ENCODE measurements at regions not wholly inside any gene's neighbourhood (a gene's known extent, or its start where the extent isn't known, plus 50 kb on each side); places are given as distances from the start of the nearest gene placed in this dataset.
"Not testable (repeated sequence)": the region's sequence is repeated elsewhere in the genome, so short reads cannot be mapped to it uniquely, and the experiment has no call there.

DNA sequence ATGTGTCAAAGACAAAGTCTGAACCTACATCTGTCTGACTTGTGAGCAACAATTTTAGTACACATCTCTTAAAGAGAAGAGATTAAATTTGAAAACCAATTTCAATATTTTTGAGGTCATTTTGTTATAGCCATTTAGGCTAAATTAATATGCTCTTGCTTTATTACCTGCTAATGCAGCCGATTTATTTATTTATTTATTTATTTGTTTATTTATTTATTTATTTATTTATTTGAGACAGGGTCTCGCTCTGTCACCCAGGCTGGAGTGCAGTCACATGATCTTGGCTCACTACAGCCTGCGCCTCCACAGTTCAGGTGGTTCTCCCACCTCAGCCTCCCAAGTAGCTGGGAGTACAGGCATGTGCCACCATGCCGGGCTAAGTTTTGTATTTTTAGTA lies 232.7 kb upstream of the CHD1 start:
- not testable (repeated sequence) for H3K27me3 ChIP-seq (ENCODE audit: control insufficient read depth, insufficient read depth, low read length); H3K9ac ChIP-seq (ENCODE audit: low read depth, low read length); H3K4me1 ChIP-seq (ENCODE audit: control insufficient read depth, insufficient read depth, low read length); H3K36me3 ChIP-seq (ENCODE audit: insufficient read depth, low read length); H3K9me3 ChIP-seq (replicated peaks; ENCODE audit: low read length); H3K4me3 ChIP-seq (ENCODE audit: low read length); H3K4me2 ChIP-seq (ENCODE audit: low read length)

GRCh38 chr5:99156688-99157087 lies 227.9 kb upstream of the CHD1 start:
- H3K4me2 ChIP-seq (ENCODE audit: low read length): no peak overlapping the region
- H3K4me3 ChIP-seq (ENCODE audit: low read length): no peak overlapping the region
- H3K9ac ChIP-seq (ENCODE audit: low read depth, low read length): no peak overlapping the region
- H3K9me3 ChIP-seq (replicated peaks; ENCODE audit: low read length): no peaks in the 10 kb centered on the region
- H3K4me1 ChIP-seq (ENCODE audit: control insufficient read depth, insufficient read depth, low read length): no peaks in the 10 kb centered on the region
- no peaks in the 10 kb centered on the region for H3K27me3 ChIP-seq (ENCODE audit: control insufficient read depth, insufficient read depth, low read length)
- H3K36me3 ChIP-seq (ENCODE audit: insufficient read depth, low read length): no peaks in the 10 kb centered on the region

GRCh38 chr5:99143283-99143795 lies 214.5 kb upstream of the CHD1 start:
- H3K4me1 ChIP-seq (ENCODE audit: control insufficient read depth, insufficient read depth, low read length); H3K9ac ChIP-seq (ENCODE audit: low read depth, low read length); H3K36me3 ChIP-seq (ENCODE audit: insufficient read depth, low read length); H3K9me3 ChIP-seq (replicated peaks; ENCODE audit: low read length); H3K4me3 ChIP-seq (ENCODE audit: low read length); H3K4me2 ChIP-seq (ENCODE audit: low read length); H3K27me3 ChIP-seq (ENCODE audit: control insufficient read depth, insufficient read depth, low read length): not testable (repeated sequence)

GRCh38 chr5:99141534-99142128 lies 212.8 kb upstream of the CHD1 start:
- no peak overlapping the region for H3K4me2 ChIP-seq (ENCODE audit: low read length)
- H3K9me3 ChIP-seq (replicated peaks; ENCODE audit: low read length): no peaks in the 10 kb centered on the region
- H3K9ac ChIP-seq (ENCODE audit: low read depth, low read length): no peak overlapping the region
- H3K27me3 ChIP-seq (ENCODE audit: control insufficient read depth, insufficient read depth, low read length): no peaks in the 10 kb centered on the region
- no peak overlapping the region for H3K4me3 ChIP-seq (ENCODE audit: low read length)
- no peaks in the 10 kb centered on the region for H3K36me3 ChIP-seq (ENCODE audit: insufficient read depth, low read length)
- H3K4me1 ChIP-seq (ENCODE audit: control insufficient read depth, insufficient read depth, low read length): no peaks in the 10 kb centered on the region

- H3K9me3 ChIP-seq (replicated peaks; ENCODE audit: low read length): no peaks in the 10 kb centered on the region
Measured at GRCh38 chr5:99138911-99139310, 210.1 kb upstream of the CHD1 start.

GRCh38 chr5:99133921-99134320 lies 205.1 kb upstream of the CHD1 start:
- Histone ChIP-seq H3K9me3 (replicated peaks; ENCODE audit: low read length) (no peaks in the 10 kb centered on the region), H3K4me2 (ENCODE audit: low read length) (no peak overlapping the region), H3K27me3 (ENCODE audit: control insufficient read depth, insufficient read depth, low read length) (no peaks in the 10 kb centered on the region), H3K4me1 (ENCODE audit: control insufficient read depth, insufficient read depth, low read length) (peaks cover 4% of the 10 kb centered on the region), H3K36me3 (ENCODE audit: insufficient read depth, low read length) (no peaks in the 10 kb centered on the region), H3K4me3 (ENCODE audit: low read length) (no peak overlapping the region), H3K9ac (ENCODE audit: low read depth, low read length) (no peak overlapping the region)

More at GRCh38 chr5:99138911-99139310, 210.1 kb upstream of the CHD1 start:
- H3K27me3 ChIP-seq (ENCODE audit: control insufficient read depth, insufficient read depth, low read length): no peaks in the 10 kb centered on the region
- no peak overlapping the region for H3K4me2 ChIP-seq (ENCODE audit: low read length)
- no peaks in the 10 kb centered on the region for H3K36me3 ChIP-seq (ENCODE audit: insufficient read depth, low read length)
- no peak overlapping the region for H3K4me3 ChIP-seq (ENCODE audit: low read length)
- H3K4me1 ChIP-seq (ENCODE audit: control insufficient read depth, insufficient read depth, low read length): no peaks in the 10 kb centered on the region
- no peak overlapping the region for H3K9ac ChIP-seq (ENCODE audit: low read depth, low read length)

DNA sequence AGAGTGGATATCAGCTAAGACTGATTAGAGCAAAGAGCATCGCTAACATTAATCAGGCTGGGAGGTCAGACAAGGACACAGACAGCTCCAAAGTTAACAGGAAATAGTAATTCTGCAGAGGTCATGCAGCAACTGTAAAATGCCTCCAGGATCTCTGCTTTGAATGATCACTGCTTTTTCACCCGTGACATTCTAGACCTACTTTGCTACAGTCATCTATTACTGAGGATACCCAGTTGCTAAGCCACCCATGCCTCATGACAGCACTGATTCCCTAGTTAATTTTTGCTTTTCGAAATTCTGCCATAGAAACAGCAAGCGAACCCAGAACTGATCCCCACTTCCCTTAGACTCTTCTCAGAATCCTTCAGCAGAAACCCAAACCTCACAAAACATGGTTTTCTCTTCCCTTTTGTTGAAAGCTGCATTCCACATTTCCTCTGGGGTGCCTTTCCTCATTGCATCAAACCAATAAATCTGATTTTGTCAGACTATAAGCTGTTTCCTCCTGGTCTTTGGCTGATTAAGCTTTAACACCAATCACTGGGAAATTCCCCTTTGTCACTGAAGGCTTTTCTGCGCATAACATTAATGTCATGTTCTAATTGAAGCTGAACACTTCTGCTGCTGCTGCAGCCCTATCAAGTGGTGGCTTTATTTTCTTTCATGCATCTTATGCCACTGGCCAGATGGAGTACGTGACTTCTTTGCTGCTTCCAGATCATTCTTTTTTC lies 201.1 kb upstream of the CHD1 start:
- H3K9ac ChIP-seq (ENCODE audit: low read depth, low read length): no peak overlapping the region
- no peaks in the 10 kb centered on the region for H3K36me3 ChIP-seq (ENCODE audit: insufficient read depth, low read length)
- H3K4me1 ChIP-seq (ENCODE audit: control insufficient read depth, insufficient read depth, low read length): peaks cover 4% of the 10 kb centered on the region
- no peaks in the 10 kb centered on the region for H3K27me3 ChIP-seq (ENCODE audit: control insufficient read depth, insufficient read depth, low read length)
- H3K4me3 ChIP-seq (ENCODE audit: low read length): no peak overlapping the region
- H3K9me3 ChIP-seq (replicated peaks; ENCODE audit: low read length): no peaks in the 10 kb centered on the region
- H3K4me2 ChIP-seq (ENCODE audit: low read length): no peak overlapping the region

DNA sequence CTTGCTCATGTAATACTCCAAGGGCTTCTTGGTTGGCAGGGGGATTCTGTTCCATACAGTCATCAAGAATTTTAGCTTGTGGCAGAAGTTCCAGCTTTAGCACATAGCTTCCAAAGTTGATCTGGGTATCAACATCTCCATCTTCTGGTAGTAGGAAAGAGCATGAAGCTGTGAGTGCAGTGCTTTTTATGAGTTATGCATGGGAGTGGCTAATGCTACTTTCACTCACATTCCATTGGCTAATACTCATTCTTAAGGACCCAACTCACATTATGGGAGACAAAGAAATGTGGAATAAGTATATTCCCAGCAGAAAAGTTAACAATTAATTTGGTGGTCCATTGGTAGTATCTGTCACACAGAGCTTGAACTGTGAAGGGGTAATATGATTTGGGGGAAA lies 194.2 kb upstream of the CHD1 start:
- Histone ChIP-seq H3K36me3 (ENCODE audit: insufficient read depth, low read length) (no peaks in the 10 kb centered on the region), H3K9ac (ENCODE audit: low read depth, low read length) (no peak overlapping the region), H3K4me3 (ENCODE audit: low read length) (no peak overlapping the region), H3K4me2 (ENCODE audit: low read length) (no peak overlapping the region), H3K9me3 (replicated peaks; ENCODE audit: low read length) (no peaks in the 10 kb centered on the region), H3K27me3 (ENCODE audit: control insufficient read depth, insufficient read depth, low read length) (no peaks in the 10 kb centered on the region), H3K4me1 (ENCODE audit: control insufficient read depth, insufficient read depth, low read length) (no peaks in the 10 kb centered on the region)

GRCh38 chr5:99119326-99119725 lies 190.5 kb upstream of the CHD1 start:
- no peak overlapping the region for H3K4me3 ChIP-seq (ENCODE audit: low read length)
- no peaks in the 10 kb centered on the region for H3K36me3 ChIP-seq (ENCODE audit: insufficient read depth, low read length)
- no peaks in the 10 kb centered on the region for H3K9me3 ChIP-seq (replicated peaks; ENCODE audit: low read length)
- no peak overlapping the region for H3K9ac ChIP-seq (ENCODE audit: low read depth, low read length)
- H3K4me2 ChIP-seq (ENCODE audit: low read length): no peak overlapping the region
- H3K4me1 ChIP-seq (ENCODE audit: control insufficient read depth, insufficient read depth, low read length): no peaks in the 10 kb centered on the region
- H3K27me3 ChIP-seq (ENCODE audit: control insufficient read depth, insufficient read depth, low read length): no peaks in the 10 kb centered on the region

DNA sequence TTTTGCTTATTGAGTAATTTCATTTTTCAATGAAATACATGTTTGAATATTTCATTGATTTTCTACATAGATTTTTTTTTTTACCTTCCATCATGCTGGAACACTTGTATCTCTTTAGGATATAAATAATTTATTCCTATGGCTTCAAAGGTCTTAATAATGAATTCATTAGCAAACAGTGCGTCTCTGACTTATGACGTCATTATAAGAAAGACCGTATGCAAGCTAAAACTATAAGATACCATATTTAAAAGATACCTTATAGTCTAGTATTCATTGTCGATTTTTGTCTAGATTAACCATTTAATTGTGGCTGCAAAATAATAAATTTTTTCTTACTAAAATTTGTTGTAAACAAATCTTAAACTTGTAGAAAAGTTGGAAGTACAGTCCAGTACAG lies 187.7 kb upstream of the CHD1 start:
- Histone ChIP-seq H3K4me2 (ENCODE audit: low read length) (no peak overlapping the region), H3K9ac (ENCODE audit: low read depth, low read length) (no peak overlapping the region), H3K9me3 (replicated peaks; ENCODE audit: low read length) (no peaks in the 10 kb centered on the region), H3K27me3 (ENCODE audit: control insufficient read depth, insufficient read depth, low read length) (no peaks in the 10 kb centered on the region), H3K4me3 (ENCODE audit: low read length) (no peak overlapping the region), H3K36me3 (ENCODE audit: insufficient read depth, low read length) (no peaks in the 10 kb centered on the region), H3K4me1 (ENCODE audit: control insufficient read depth, insufficient read depth, low read length) (no peaks in the 10 kb centered on the region)

GRCh38 chr5:99109894-99110293 lies 181.1 kb upstream of the CHD1 start:
- no peaks in the 10 kb centered on the region for H3K4me1 ChIP-seq (ENCODE audit: control insufficient read depth, insufficient read depth, low read length)
- no peaks in the 10 kb centered on the region for H3K27me3 ChIP-seq (ENCODE audit: control insufficient read depth, insufficient read depth, low read length)
- H3K4me3 ChIP-seq (ENCODE audit: low read length): no peak overlapping the region
- H3K4me2 ChIP-seq (ENCODE audit: low read length): no peak overlapping the region
- H3K36me3 ChIP-seq (ENCODE audit: insufficient read depth, low read length): no peaks in the 10 kb centered on the region
- H3K9me3 ChIP-seq (replicated peaks; ENCODE audit: low read length): no peaks in the 10 kb centered on the region
- no peak overlapping the region for H3K9ac ChIP-seq (ENCODE audit: low read depth, low read length)

- H3K36me3 ChIP-seq (ENCODE audit: insufficient read depth, low read length): no peaks in the 10 kb centered on the region
- H3K4me1 ChIP-seq (ENCODE audit: control insufficient read depth, insufficient read depth, low read length): no peaks in the 10 kb centered on the region
- no peak overlapping the region for H3K9ac ChIP-seq (ENCODE audit: low read depth, low read length)
- H3K4me3 ChIP-seq (ENCODE audit: low read length): no peak overlapping the region
- H3K27me3 ChIP-seq (ENCODE audit: control insufficient read depth, insufficient read depth, low read length): no peaks in the 10 kb centered on the region
- no peaks in the 10 kb centered on the region for H3K9me3 ChIP-seq (replicated peaks; ENCODE audit: low read length)
- no peak overlapping the region for H3K4me2 ChIP-seq (ENCODE audit: low read length)
Measured at GRCh38 chr5:99105216-99105615, 176.4 kb upstream of the CHD1 start.

All from skeletal muscle satellite cell (primary cell).